GM23338 (cell line): ENCODE measurements at regions not wholly inside any gene's neighbourhood (a gene's known extent, or its start where the extent isn't known, plus 50 kb on each side); places are given as distances from the start of the nearest gene placed in this dataset.

Source experiments
- ATAC-seq: fragments of 200-7000 bp; cut with Tn5 transposase; 3 replicates; pipeline ENCODE4 v1.9.1; 2020
- DNase-seq: peaks from one replicate; pipeline ENCODE4 v3.0.0-alpha.2; 2015; ENCODE audit warnings: low spot score
- H2AFZ ChIP-seq: fragments of 200-600 bp; sonication (generic); 2 replicates; pipeline ENCODE4 v1.8.0; 2016; ENCODE audit warnings: antibody characterized with exemption, mild to moderate bottlenecking, moderate library complexity
- H3F3A ChIP-seq: fragments of 200-600 bp; sonication (generic); replicated peaks from 2 replicates; pipeline ENCODE4 v1.8.0; 2017; ENCODE audit warnings: antibody characterized with exemption, mixed run types, low read depth
- H3K27ac ChIP-seq: fragments of 200-600 bp; sonication (generic); 2 replicates; pipeline ENCODE4 v1.6.1; 2016; ENCODE audit warnings: low read depth
- H3K27me3 ChIP-seq: fragments of 200-600 bp; sonication (generic); 2 replicates; pipeline ENCODE4 v1.8.0; 2016; ENCODE audit warnings: mild to moderate bottlenecking, mixed run types, moderate library complexity; ENCODE audit not compliant: insufficient read depth
- H3K36me3 ChIP-seq: fragments of 200-600 bp; sonication (generic); 2 replicates; pipeline ENCODE4 v1.8.0; 2016; ENCODE audit warnings: mild to moderate bottlenecking; ENCODE audit not compliant: insufficient read depth
- H3K4me1 ChIP-seq: fragments of 200-600 bp; sonication (generic); 2 replicates; pipeline ENCODE4 v1.8.0; 2016; ENCODE audit warnings: mild to moderate bottlenecking, moderate library complexity; ENCODE audit not compliant: insufficient read depth
- H3K4me2 ChIP-seq: fragments of 200-600 bp; sonication (generic); 2 replicates; pipeline ENCODE4 v1.7.1; 2017; ENCODE audit warnings: mixed run types
- H3K4me3 ChIP-seq: fragments of 200-600 bp; sonication (generic); 2 replicates; pipeline ENCODE4 v1.6.1; 2016; ENCODE audit warnings: mixed run types
- H3K79me2 ChIP-seq: fragments of 200-600 bp; sonication (generic); replicated peaks from 2 replicates; pipeline ENCODE4 v1.8.0; 2017; ENCODE audit warnings: mild to moderate bottlenecking; ENCODE audit not compliant: insufficient read depth
- H3K9me2 ChIP-seq: fragments of 200-600 bp; sonication (generic); 2 replicates; pipeline ENCODE4 v1.8.0; 2017; ENCODE audit not compliant: insufficient read depth
- H4K20me1 ChIP-seq: fragments of 200-600 bp; sonication (generic); replicated peaks from 2 replicates; pipeline ENCODE4 v1.8.0; 2017; ENCODE audit warnings: mild to moderate bottlenecking; ENCODE audit not compliant: insufficient read depth
- H3K27ac Mint-ChIP-seq: 2 replicates; pipeline ENCODE4 v1.8.0; 2020; ENCODE audit warnings: inconsistent platforms, mild to moderate bottlenecking, moderate library complexity, mixed read lengths
- H3K27me3 Mint-ChIP-seq: 3 replicates; pipeline ENCODE4 v1.8.0; 2022; ENCODE audit warnings: low read depth, mild to moderate bottlenecking, moderate library complexity, mixed read lengths, inconsistent platforms; ENCODE audit not compliant: insufficient read depth, poor library complexity
- H3K36me3 Mint-ChIP-seq: 3 replicates; pipeline ENCODE4 v1.8.0; 2021; ENCODE audit warnings: low read depth, mild to moderate bottlenecking, inconsistent platforms, moderate library complexity, mixed read lengths
- H3K4me1 Mint-ChIP-seq: 3 replicates; pipeline ENCODE4 v1.8.0; 2020; ENCODE audit warnings: mild to moderate bottlenecking, inconsistent platforms, mixed read lengths
- H3K4me3 Mint-ChIP-seq: 3 replicates; pipeline ENCODE4 v1.8.0; 2021; ENCODE audit warnings: moderate library complexity, mild to moderate bottlenecking, inconsistent platforms, mixed read lengths
- H3K9me3 Mint-ChIP-seq: 3 replicates; pipeline ENCODE4 v1.8.0; 2020; ENCODE audit warnings: moderate library complexity, mild to moderate bottlenecking, inconsistent platforms, mixed read lengths
- CREB1 ChIP-seq: fragments of 250-450 bp; sonication (Bioruptor Pico); IDR thresholded peaks from 2 replicates; pipeline ENCODE4 v1.5.0; 2020; ENCODE audit warnings: low read depth, mild to moderate bottlenecking, moderate library complexity
- CTCF ChIP-seq, 2 experiments: fragments of 200-600 bp in 1 of 2; sonication (generic) in 1 of 2; conservative IDR thresholded peaks; 2 replicates each; pipeline versions ENCODE4 v1.5.1 to v1.6.1; 2016 to 2017; ENCODE audit warnings: antibody characterized with exemption in 2 of 2, low read depth in 2 of 2, mild to moderate bottlenecking in 2 of 2, moderate library complexity in 1 of 2
- ETS1 ChIP-seq: IDR thresholded peaks from 2 replicates; pipeline ENCODE4 v1.6.1; 2016; ENCODE audit warnings: antibody characterized with exemption
- EZH2 ChIP-seq: fragments of 200-600 bp; sonication (generic); IDR thresholded peaks from one replicate; pipeline ENCODE4 v1.8.0; 2017; ENCODE audit warnings: antibody characterized with exemption, mild to moderate bottlenecking, low read depth; ENCODE audit not compliant: unreplicated experiment
- JUNB ChIP-seq: IDR thresholded peaks from one replicate; pipeline ENCODE4 v1.6.1; 2016; ENCODE audit warnings: antibody characterized with exemption; ENCODE audit not compliant: unreplicated experiment
- NANOG ChIP-seq: IDR thresholded peaks from 2 replicates; pipeline ENCODE4 v1.6.1; 2016; ENCODE audit warnings: antibody characterized with exemption, borderline replicate concordance
- POLR2AphosphoS5 ChIP-seq: IDR thresholded peaks from 2 replicates; pipeline ENCODE4 v1.6.1; 2016; ENCODE audit warnings: antibody characterized with exemption, low read depth
- REST ChIP-seq: IDR thresholded peaks from one replicate; pipeline ENCODE4 v1.6.1; 2018; ENCODE audit warnings: antibody characterized with exemption; ENCODE audit not compliant: unreplicated experiment
- STAT1 ChIP-seq: IDR thresholded peaks from one replicate; pipeline ENCODE4 v1.6.1; 2016; ENCODE audit warnings: antibody characterized with exemption; ENCODE audit not compliant: unreplicated experiment
- ZNF114 ChIP-seq: fragments of 250-450 bp; sonication (Bioruptor Pico); IDR thresholded peaks from 2 replicates; pipeline ENCODE4 v1.5.0; 2020; ENCODE audit warnings: mild to moderate bottlenecking, moderate library complexity
- ZNF331 ChIP-seq: fragments of 250-450 bp; sonication (Bioruptor Pico); IDR thresholded peaks from 2 replicates; pipeline ENCODE4 v1.5.0; 2020; ENCODE audit warnings: low read depth, mild to moderate bottlenecking, moderate library complexity
- ZNF462 ChIP-seq: fragments of 250-450 bp; sonication (Bioruptor Pico); IDR thresholded peaks from 2 replicates; pipeline ENCODE4 v1.5.0; 2020; ENCODE audit warnings: mild to moderate bottlenecking, moderate library complexity

- no peaks in the 10 kb centered on the region for H3K27me3 ChIP-seq
- H3K9me3 Mint-ChIP-seq, result no peaks in the 10 kb centered on the region; the same call in 2 of the 3 replicates
- no peak overlapping the region for H3K27ac Mint-ChIP-seq
These were observed 123.9 kb upstream of the FBXL7 start for GRCh38 chr5:15376088-15376487.

More at GRCh38 chr5:15376088-15376487, 123.9 kb upstream of the FBXL7 start:
- Histone ChIP-seq H4K20me1 (no peaks in the 10 kb centered on the region), H3F3A (no peaks in the 10 kb centered on the region), H3K4me2 (no peak overlapping the region), H3K9me2 (no peaks in the 10 kb centered on the region; the same call in 1 of the 2 replicates), H3K4me3 (no peak overlapping the region), H3K79me2 (no peaks in the 10 kb centered on the region), H3K36me3 (no peaks in the 10 kb centered on the region), H2AFZ (no peak overlapping the region), H3K4me1 (no peaks in the 10 kb centered on the region), H3K27ac (no peak overlapping the region)
- ATAC-seq, result no peak
- Mint-ChIP-seq H3K27me3 (peaks cover 2% of the 10 kb centered on the region), H3K4me3 (no peak overlapping the region), H3K4me1 (peaks cover 4% of the 10 kb centered on the region; the same call in 2 of the 3 replicates), H3K36me3 (no peaks in the 10 kb centered on the region)
- no peak for TF ChIP-seq NANOG
- no peak for TF ChIP-seq JUNB
- no peak for TF ChIP-seq EZH2
- no peak for TF ChIP-seq CTCF (conservative IDR thresholded peaks at IDR 0.05; ENCODE audit: low read depth in 2 of 2)
- TF ChIP-seq ZNF462, result no peak
- no peak for TF ChIP-seq STAT1
- TF ChIP-seq ETS1, result no peak
- TF ChIP-seq ZNF114 (CRISPR knock-in tag), result no peak
- TF ChIP-seq POLR2AphosphoS5, result no peak
- TF ChIP-seq ZNF331, result no peak
- no peak for TF ChIP-seq CREB1 (CRISPR knock-in tag)
- no peak for TF ChIP-seq REST
- no peak for DNase-seq
